Type B pancreatic cell (in vitro differentiated cells): ENCODE measurements at regions not wholly inside any gene's neighbourhood (a gene's known extent, or its start where the extent isn't known, plus 50 kb on each side); places are given as distances from the start of the nearest gene placed in this dataset.

Experiments
- DNase-seq: peaks from one replicate; pipeline ENCODE4 v3.0.0; 2021; ENCODE audit warnings: mixed read lengths; ENCODE audit not compliant: unreplicated experiment; ENCODE audit errors: extremely low spot score
- H3K27ac Mint-ChIP-seq: 2 replicates; pipeline ENCODE4 v1.8.0; 2021; ENCODE audit warnings: mild to moderate bottlenecking, mixed read lengths
- H3K27me3 Mint-ChIP-seq: 2 replicates; pipeline ENCODE4 v1.8.0; 2021; ENCODE audit warnings: mixed read lengths
- H3K36me3 Mint-ChIP-seq: 2 replicates; pipeline ENCODE4 v1.8.0; 2021; ENCODE audit warnings: mixed read lengths
- H3K4me1 Mint-ChIP-seq: one replicate; pipeline ENCODE4 v1.8.0; 2021; ENCODE audit warnings: mixed read lengths; ENCODE audit not compliant: unreplicated experiment
- H3K4me3 Mint-ChIP-seq: 2 replicates; pipeline ENCODE4 v1.8.0; 2021; ENCODE audit warnings: mild to moderate bottlenecking, mixed read lengths
- H3K9me3 Mint-ChIP-seq: 2 replicates; pipeline ENCODE4 v1.8.0; 2021; ENCODE audit warnings: mixed read lengths
- CTCF ChIP-seq: fragments of 200-600 bp; sonication (generic); conservative IDR thresholded peaks from 2 replicates; pipeline ENCODE4 v1.5.0; 2021; ENCODE audit warnings: antibody characterized with exemption, mild to moderate bottlenecking

- H3K36me3 Mint-ChIP-seq = no peaks in the 10 kb centered on the region
- no peak for TF ChIP-seq CTCF
- H3K27ac Mint-ChIP-seq = no peak overlapping the region
- no peaks in the 10 kb centered on the region for H3K9me3 Mint-ChIP-seq
- peaks cover 44% of the 10 kb centered on the region for H3K27me3 Mint-ChIP-seq
- H3K4me3 Mint-ChIP-seq = no peak overlapping the region
- no peak for DNase-seq
- peaks cover 19% of the 10 kb centered on the region for H3K4me1 Mint-ChIP-seq
Observed at GRCh38 chr17:79138826-79139225, 64.2 kb downstream of the ENGASE start.

GRCh38 chr17:79137789-79138165 is 63.2 kb downstream of the ENGASE start:
- TF ChIP-seq CTCF = no peak
- no peaks in the 10 kb centered on the region for H3K9me3 Mint-ChIP-seq
- no peak overlapping the region for H3K27ac Mint-ChIP-seq
- no peak for DNase-seq
- H3K4me3 Mint-ChIP-seq = no peak overlapping the region
- peaks cover 44% of the 10 kb centered on the region for H3K27me3 Mint-ChIP-seq
- H3K36me3 Mint-ChIP-seq = no peaks in the 10 kb centered on the region
- peaks cover 19% of the 10 kb centered on the region for H3K4me1 Mint-ChIP-seq

- Mint-ChIP-seq H3K36me3 (no peaks in the 10 kb centered on the region), H3K27ac (peak overlapping the region; percentile 48), H3K27me3 (peaks cover 44% of the 10 kb centered on the region)
Observed at GRCh38 chr17:79137015-79137788, 62.6 kb downstream of the ENGASE start.

GRCh38 chr17:79136596-79136995 is 62.0 kb downstream of the ENGASE start:
- Mint-ChIP-seq H3K9me3 (no peaks in the 10 kb centered on the region), H3K27ac (no peak overlapping the region), H3K27me3 (peaks cover 38% of the 10 kb centered on the region), H3K36me3 (no peaks in the 10 kb centered on the region), H3K4me3 (no peak overlapping the region), H3K4me1 (peaks cover 16% of the 10 kb centered on the region)
- no peak for DNase-seq
- TF ChIP-seq CTCF = no peak

More at GRCh38 chr17:79137015-79137788, 62.6 kb downstream of the ENGASE start:
- TF ChIP-seq CTCF = no peak
- no peaks in the 10 kb centered on the region for H3K9me3 Mint-ChIP-seq
- no peak for DNase-seq
- H3K4me1 Mint-ChIP-seq = peaks cover 19% of the 10 kb centered on the region
- no peak overlapping the region for H3K4me3 Mint-ChIP-seq
